DND-41 (cell line): ENCODE measurements at regions not wholly inside any gene's neighbourhood (a gene's known extent, or its start where the extent isn't known, plus 50 kb on each side); places are given as distances from the start of the nearest gene placed in this dataset.

Experiments
- ATAC-seq: fragments of 200-7000 bp; cut with Tn5 transposase; 3 replicates; pipeline ENCODE4 v1.9.1; 2021; ENCODE audit warnings: low read depth; ENCODE audit not compliant: insufficient read depth
- DNase-seq: peaks from one replicate; pipeline ENCODE4 v3.0.0-alpha.2; 2020
- H2AFZ ChIP-seq: 2 replicates; pipeline ENCODE4 v1.6.0; 2012; ENCODE audit warnings: low read depth, low read length
- H3K27ac ChIP-seq: 2 replicates; pipeline ENCODE4 v1.5.1; 2012; ENCODE audit warnings: low read length, inconsistent platforms
- H3K27me3 ChIP-seq: fragments of 200-600 bp; sonication (generic); 2 replicates; pipeline ENCODE4 v1.6.0; 2012; ENCODE audit warnings: low read length, mild to moderate bottlenecking, inconsistent platforms; ENCODE audit not compliant: insufficient read depth, poor library complexity
- H3K36me3 ChIP-seq: 2 replicates; pipeline ENCODE4 v1.5.1; 2012; ENCODE audit warnings: low read length, inconsistent platforms; ENCODE audit not compliant: insufficient read depth
- H3K4me1 ChIP-seq: 2 replicates; pipeline ENCODE4 v1.5.1; 2012; ENCODE audit warnings: mild to moderate bottlenecking, low read length; ENCODE audit not compliant: insufficient read depth
- H3K4me2 ChIP-seq: 2 replicates; pipeline ENCODE4 v1.6.0; 2012; ENCODE audit warnings: mild to moderate bottlenecking, moderate library complexity, low read length, inconsistent platforms; ENCODE audit not compliant: insufficient read depth
- H3K4me3 ChIP-seq, 2 experiments: fragments of 200-600 bp in 1 of 2; shearing (Covaris generic) in 1 of 2; 2 replicates each; pipeline ENCODE4 v1.5.1; 2012 to 2016; ENCODE audit warnings: inconsistent platforms in 2 of 2, low read length in 2 of 2, mild to moderate bottlenecking in 2 of 2, low read depth in 1 of 2, moderate library complexity in 1 of 2
- H3K79me2 ChIP-seq: 2 replicates; pipeline ENCODE4 v1.6.0; 2012; ENCODE audit warnings: low read length, inconsistent platforms; ENCODE audit not compliant: insufficient read depth
- H3K9ac ChIP-seq: 2 replicates; pipeline ENCODE4 v1.6.0; 2012; ENCODE audit warnings: low read depth, mild to moderate bottlenecking, inconsistent platforms, low read length, moderate library complexity
- H3K9me3 ChIP-seq: 2 replicates; pipeline ENCODE4 v1.5.1; 2012; ENCODE audit warnings: low read length, moderate library complexity, mild to moderate bottlenecking, inconsistent platforms; ENCODE audit not compliant: insufficient read depth, severe bottlenecking
- H4K20me1 ChIP-seq: 2 replicates; pipeline ENCODE4 v1.6.0; 2012; ENCODE audit warnings: low read length; ENCODE audit not compliant: insufficient read depth
- EZH2 ChIP-seq: IDR thresholded peaks from 3 replicates; pipeline ENCODE4 v1.6.1; 2012; ENCODE audit warnings: borderline replicate concordance, low read depth, mild to moderate bottlenecking, moderate library complexity, low read length, inconsistent platforms; ENCODE audit not compliant: severe bottlenecking
- TF ChIP-seq, protein P1 (sequence below): IDR thresholded peaks from 2 replicates; pipeline ENCODE4 v1.5.1; 2012; ENCODE audit warnings: borderline replicate concordance, low read length, moderate library complexity, mild to moderate bottlenecking; ENCODE audit not compliant: poor library complexity, severe bottlenecking; ENCODE audit errors: extremely low read depth

DNA sequence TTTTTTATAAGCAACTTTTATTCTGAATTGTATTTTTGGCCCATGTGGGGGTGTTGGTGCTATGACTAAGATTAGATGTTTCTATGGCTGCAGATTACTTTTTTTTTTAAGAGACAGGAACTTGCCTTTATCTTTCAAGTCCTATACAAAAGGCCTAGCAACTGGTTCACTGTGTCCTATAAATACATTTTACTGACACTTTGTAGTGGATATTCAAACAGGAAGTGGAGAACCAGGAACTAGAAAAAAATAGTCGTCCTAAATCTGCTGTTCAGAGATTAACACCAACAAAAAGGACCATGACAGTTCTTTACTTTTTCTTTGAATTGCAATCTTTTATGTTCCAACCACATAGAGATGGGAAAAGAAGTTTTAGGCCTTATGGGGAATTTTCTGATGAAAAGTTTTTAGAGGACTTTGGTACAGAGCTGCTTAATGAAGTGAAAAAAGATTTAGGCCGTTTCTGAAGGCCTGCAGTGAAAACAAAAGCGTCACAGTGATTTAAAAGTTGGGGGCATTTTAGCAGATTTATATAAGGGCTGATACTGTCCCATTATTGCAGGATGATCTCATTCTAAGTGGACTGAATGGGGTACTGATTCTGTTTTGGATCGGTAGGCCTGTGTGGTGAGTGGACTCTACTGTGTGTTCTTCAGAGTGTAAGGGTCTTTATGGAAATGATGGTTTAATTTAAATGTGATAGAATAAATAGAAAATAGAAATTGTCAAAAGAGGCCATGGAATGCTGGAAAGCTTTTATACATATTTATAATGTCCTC is 136.4 kb upstream of the DEPDC1 start:
- TF ChIP-seq EZH2: no peak
- TF ChIP-seq, protein P1, sequence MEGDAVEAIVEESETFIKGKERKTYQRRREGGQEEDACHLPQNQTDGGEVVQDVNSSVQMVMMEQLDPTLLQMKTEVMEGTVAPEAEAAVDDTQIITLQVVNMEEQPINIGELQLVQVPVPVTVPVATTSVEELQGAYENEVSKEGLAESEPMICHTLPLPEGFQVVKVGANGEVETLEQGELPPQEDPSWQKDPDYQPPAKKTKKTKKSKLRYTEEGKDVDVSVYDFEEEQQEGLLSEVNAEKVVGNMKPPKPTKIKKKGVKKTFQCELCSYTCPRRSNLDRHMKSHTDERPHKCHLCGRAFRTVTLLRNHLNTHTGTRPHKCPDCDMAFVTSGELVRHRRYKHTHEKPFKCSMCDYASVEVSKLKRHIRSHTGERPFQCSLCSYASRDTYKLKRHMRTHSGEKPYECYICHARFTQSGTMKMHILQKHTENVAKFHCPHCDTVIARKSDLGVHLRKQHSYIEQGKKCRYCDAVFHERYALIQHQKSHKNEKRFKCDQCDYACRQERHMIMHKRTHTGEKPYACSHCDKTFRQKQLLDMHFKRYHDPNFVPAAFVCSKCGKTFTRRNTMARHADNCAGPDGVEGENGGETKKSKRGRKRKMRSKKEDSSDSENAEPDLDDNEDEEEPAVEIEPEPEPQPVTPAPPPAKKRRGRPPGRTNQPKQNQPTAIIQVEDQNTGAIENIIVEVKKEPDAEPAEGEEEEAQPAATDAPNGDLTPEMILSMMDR: no peak
- no peak overlapping the region for H2AFZ ChIP-seq
- DNase-seq (no peak), ATAC-seq (no peak; the same call in 2 of the 3 replicates)
- H3K4me1 ChIP-seq: no peaks in the 10 kb centered on the region
- H3K4me3 ChIP-seq: no peak overlapping the region
- H3K36me3 ChIP-seq: no peaks in the 10 kb centered on the region
- no peak overlapping the region for H3K27ac ChIP-seq
- no peak overlapping the region for H3K9ac ChIP-seq
- H3K27me3 ChIP-seq: no peaks in the 10 kb centered on the region
- H3K4me2 ChIP-seq: no peak overlapping the region
- no peaks in the 10 kb centered on the region for H4K20me1 ChIP-seq
- no peaks in the 10 kb centered on the region for H3K9me3 ChIP-seq
- H3K79me2 ChIP-seq: no peaks in the 10 kb centered on the region

DNA sequence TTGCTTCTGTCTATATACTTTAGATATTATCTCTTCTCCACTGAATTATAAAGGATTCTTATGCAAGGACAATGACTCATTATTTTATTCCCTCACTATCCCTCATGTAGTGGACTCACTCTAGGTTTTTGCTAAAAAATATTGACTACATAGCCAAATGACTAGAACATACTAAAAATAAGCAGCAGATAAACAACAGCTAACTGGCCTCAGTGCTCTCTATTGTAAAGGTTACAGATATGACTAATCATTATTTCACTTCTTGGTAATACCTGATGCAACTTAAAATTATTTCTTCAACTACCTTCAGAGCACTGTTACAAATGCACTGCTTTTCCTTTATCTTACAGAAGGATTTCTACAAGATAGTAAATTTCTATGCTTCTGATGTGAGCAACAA is 147.6 kb upstream of the DEPDC1 start:
- H3K4me1 ChIP-seq: no peaks in the 10 kb centered on the region
- no peak overlapping the region for H3K4me3 ChIP-seq
- no peak for DNase-seq

DNA sequence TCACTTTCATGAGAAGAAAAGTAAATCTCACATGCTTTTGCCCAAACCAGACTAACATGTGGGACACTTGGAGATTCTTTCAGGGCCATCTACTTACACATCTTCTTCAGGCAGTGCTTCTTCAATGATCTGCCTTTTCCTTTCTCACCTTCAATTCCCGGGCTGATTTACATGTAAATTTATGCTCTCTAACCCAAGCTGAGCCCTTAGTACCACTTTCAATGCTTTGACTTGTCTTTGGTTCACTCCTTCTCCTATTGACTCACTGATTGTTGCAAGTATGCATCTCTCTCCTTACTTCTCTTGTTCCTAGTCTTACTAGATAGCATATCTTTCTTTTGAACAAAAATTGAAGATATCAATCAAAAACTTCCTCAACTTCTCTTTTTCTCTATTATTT is 154.2 kb upstream of the DEPDC1 start:
- Histone ChIP-seq H2AFZ (no peak overlapping the region), H3K4me2 (no peak overlapping the region), H3K4me3 (no peak overlapping the region), H4K20me1 (no peaks in the 10 kb centered on the region), H3K9ac (no peak overlapping the region), H3K79me2 (no peaks in the 10 kb centered on the region), H3K4me1 (no peaks in the 10 kb centered on the region), H3K9me3 (no peaks in the 10 kb centered on the region), H3K27me3 (no peaks in the 10 kb centered on the region), H3K36me3 (no peaks in the 10 kb centered on the region), H3K27ac (no peak overlapping the region)
- DNase-seq (no peak), ATAC-seq (no peak)
- TF ChIP-seq, protein P1: no peak
- no peak for TF ChIP-seq EZH2

More for the DNA sequence above, 147.6 kb upstream of the DEPDC1 start:
- no peak for TF ChIP-seq EZH2
- TF ChIP-seq, protein P1: no peak
- H3K9me3 ChIP-seq: no peaks in the 10 kb centered on the region
- ATAC-seq: no peak
- no peaks in the 10 kb centered on the region for H3K27me3 ChIP-seq
- H3K36me3 ChIP-seq: no peaks in the 10 kb centered on the region
- H3K79me2 ChIP-seq: no peaks in the 10 kb centered on the region
- no peak overlapping the region for H2AFZ ChIP-seq
- no peak overlapping the region for H3K9ac ChIP-seq
- H4K20me1 ChIP-seq: no peaks in the 10 kb centered on the region
- H3K4me2 ChIP-seq: no peak overlapping the region
- no peak overlapping the region for H3K27ac ChIP-seq

DNA sequence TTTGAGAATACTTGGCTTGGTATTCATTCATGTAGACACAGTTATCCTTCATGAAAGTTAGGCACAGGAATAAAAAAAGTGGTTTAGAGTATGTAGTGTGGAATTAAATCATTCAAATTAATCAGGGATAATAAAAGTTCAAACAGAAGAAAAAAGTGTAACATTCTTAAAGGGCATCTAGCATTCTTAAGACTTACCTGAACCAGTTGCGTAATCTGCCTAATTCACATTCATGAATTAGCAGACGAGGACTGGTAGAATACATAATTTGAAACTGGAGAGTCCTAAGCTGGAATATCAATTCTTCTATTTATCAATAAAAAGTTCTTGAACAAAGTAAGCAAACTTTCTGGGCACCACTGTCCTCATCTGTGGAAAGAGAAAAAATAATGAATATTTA is 157.0 kb upstream of the DEPDC1 start:
- H3K4me1 ChIP-seq: no peaks in the 10 kb centered on the region

More for the DNA sequence above, 157.0 kb upstream of the DEPDC1 start:
- DNase-seq (no peak), ATAC-seq (no peak)
- TF ChIP-seq EZH2: no peak
- TF ChIP-seq, protein P1: no peak
- H3K4me3 ChIP-seq: no peak overlapping the region
- no peak overlapping the region for H3K27ac ChIP-seq
- H3K36me3 ChIP-seq: no peaks in the 10 kb centered on the region
- H3K79me2 ChIP-seq: no peaks in the 10 kb centered on the region
- no peaks in the 10 kb centered on the region for H3K9me3 ChIP-seq
- H3K9ac ChIP-seq: no peak overlapping the region
- H2AFZ ChIP-seq: no peak overlapping the region
- no peak overlapping the region for H3K4me2 ChIP-seq
- H4K20me1 ChIP-seq: no peaks in the 10 kb centered on the region
- no peaks in the 10 kb centered on the region for H3K27me3 ChIP-seq
